GM21515 (cell line): ENCODE measurements at regions not wholly inside any gene's neighbourhood (a gene's known extent, or its start where the extent isn't known, plus 50 kb on each side); places are given as distances from the start of the nearest gene placed in this dataset.

ENCODE experiments used
- ATAC-seq: cut with Tn5 transposase; IDR thresholded peaks from one replicate; pipeline ENCODE4 v1.9.1; 2021; ENCODE audit not compliant: unreplicated experiment

GRCh38 chr5:1669276-1670155, 130.1 kb downstream of the MRPL36 start:
- no peak for ATAC-seq

- ATAC-seq, result no peak
Observed at GRCh38 chr5:1668141-1668721, 131.4 kb downstream of the MRPL36 start.

DNA sequence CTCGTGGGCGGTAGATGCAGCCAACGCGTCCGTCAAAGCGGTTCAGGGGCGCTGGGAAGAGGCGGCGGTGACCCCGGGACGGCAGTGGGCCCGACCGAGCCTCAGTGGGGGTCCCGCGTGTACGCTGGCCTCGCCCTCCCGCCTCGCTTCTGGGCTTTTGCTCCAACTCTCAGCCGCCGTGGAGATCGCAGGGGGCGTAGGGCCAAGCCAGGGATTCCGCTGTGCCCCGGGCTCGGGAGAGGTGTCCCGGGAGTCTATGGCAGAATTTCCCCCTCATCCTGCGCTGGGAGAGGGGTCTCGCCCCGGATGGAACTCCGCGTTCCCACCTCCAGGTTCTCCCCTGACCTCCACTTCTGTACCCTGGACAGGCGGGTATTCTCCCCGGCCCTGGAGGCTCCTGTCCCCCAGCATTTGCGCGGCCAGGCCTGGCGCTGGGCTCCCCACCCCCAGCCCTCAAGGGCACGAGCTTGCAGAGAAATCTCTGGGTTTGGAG, 131.9 kb downstream of the MRPL36 start:
- ATAC-seq, result no peak

DNA sequence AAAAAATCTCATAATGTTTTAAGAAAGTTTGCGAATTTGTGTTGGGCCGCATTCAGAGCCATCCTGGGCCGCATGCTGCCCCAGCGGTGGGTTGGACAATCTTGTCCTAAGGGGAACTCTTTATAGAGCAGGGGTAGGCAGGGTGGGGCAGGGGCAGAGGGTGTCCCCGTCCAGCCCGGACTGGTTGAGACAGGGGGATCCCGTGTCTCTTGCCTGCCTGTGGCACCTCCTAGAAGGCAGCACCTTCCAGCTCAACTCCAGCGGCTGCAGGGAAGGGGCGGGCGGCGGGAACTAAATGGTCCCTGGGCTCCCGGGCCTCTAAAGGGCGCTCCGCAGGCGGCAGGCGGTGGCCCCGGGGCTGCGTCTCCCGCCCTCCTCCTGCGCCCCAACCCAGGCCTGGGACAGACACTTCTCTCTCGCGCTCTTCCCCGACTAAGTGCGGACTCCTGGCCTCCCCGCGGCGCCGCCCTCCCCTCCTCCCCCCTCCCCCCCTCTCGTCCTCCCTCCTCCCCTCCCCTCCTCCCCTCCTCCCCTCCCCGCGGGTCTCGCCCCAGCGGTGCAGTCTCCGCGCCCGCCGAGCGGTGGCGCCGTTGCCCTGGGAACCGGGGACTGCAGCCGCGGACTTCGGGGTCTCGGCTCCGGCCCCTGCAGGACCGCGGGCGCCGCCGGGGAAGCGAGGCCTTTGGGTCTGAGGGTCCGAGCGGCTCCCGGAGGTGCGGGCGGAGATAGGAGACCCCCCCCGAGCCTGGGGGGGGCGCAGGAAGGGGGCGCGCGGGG, 132.6 kb downstream of the MRPL36 start:
- ATAC-seq, result no peak

GRCh38 chr5:1666221-1666620, 133.4 kb downstream of the MRPL36 start:
- ATAC-seq, result no peak

- ATAC-seq, result no peak
Observed at GRCh38 chr5:1665803-1666202, 133.8 kb downstream of the MRPL36 start.

- ATAC-seq, result no peak
Observed at GRCh38 chr5:1665231-1665630, 134.4 kb downstream of the MRPL36 start.

DNA sequence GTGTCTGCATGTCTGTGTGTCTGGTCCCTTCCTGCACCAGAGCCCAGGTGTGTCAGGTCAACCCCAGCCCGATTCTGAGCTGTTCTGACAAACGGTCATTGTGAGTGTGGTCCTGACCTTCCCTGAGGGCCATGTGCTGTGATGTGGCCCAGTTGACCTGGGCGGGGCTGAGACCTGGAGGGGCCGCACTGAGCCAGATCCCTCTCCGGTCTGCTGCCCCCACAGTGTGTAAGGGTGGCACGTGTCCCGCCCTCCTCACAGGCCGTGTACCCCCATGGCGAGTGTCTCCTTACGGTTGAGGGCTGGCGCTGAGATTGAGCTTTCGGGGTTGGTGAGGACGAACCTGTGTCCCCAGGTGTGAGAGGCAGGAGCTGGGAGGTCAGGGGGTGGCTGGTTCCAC, 136.5 kb downstream of the MRPL36 start:
- no peak for ATAC-seq

DNA sequence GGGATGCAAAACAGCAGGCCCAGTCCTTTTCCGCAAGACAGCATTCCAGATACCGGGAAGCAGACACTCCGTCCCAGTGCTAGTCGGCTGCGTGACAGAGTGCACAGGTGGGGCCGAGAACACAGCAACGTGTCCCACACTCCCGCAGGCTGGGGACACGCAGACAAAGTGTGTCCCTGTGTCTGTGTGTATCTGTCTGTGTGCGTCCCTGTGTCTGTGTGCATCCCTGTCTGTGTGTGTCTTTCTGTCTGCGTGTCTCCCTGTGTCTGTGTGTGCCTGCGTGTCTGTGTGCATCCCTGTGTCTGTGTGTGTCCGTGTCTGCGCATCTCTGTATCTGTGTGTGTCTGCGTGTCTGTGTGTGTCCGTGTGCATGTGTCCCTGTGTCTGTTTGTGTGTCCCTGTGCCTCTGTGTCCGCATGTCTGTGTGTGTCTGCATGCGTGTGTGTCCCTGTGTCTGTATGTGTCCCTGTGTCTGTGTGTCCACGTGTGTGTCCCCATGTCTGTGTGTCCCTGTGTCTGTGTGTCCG, 137.0 kb downstream of the MRPL36 start:
- no peak for ATAC-seq

- no peak for ATAC-seq
Observed at GRCh38 chr5:1661831-1662558, 137.6 kb downstream of the MRPL36 start.

DNA sequence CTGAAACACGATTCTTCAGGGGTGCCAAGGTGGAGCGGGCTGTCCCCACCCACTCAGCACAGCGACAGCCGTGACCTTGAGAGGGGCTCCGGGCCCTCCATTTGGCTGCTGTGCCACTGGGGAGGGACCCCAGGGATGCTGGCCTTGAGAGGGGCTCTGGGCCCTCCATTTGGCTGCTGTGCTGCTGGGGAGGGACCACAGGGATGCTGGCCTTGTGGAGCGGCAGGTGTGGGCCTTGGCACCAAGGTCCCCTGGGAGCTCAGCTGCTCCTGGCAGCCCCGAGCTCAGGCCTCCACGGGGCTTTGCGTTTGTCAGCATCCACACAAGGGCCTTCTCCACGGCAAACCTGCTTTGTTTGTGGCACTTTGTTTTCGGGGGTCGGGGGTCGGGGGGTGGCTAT, 137.6 kb upstream of the LPCAT1 start:
- no peak for ATAC-seq

- ATAC-seq, result no peak
Observed at GRCh38 chr5:1660511-1660910, 136.8 kb upstream of the LPCAT1 start.

DNA sequence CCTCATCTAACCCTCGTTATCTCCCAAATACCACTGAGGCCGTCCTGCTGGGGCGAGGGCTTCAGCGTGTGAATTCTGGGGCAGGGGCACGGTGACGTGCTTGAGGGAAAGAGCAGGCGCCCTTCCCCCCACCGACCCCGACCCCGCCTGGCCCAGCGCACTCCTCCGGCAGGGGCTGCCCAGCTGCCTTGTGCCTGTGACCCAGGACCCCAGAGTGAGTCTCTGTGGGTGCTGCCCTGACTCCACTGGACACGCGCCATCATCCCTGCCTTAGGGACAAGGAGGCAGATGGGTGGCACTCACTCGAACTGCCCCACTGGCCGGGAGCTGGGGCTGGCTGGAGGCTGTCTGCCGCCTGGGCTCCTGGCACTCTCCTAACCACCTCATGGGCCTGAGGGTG, 136.2 kb upstream of the LPCAT1 start:
- no peak for ATAC-seq

DNA sequence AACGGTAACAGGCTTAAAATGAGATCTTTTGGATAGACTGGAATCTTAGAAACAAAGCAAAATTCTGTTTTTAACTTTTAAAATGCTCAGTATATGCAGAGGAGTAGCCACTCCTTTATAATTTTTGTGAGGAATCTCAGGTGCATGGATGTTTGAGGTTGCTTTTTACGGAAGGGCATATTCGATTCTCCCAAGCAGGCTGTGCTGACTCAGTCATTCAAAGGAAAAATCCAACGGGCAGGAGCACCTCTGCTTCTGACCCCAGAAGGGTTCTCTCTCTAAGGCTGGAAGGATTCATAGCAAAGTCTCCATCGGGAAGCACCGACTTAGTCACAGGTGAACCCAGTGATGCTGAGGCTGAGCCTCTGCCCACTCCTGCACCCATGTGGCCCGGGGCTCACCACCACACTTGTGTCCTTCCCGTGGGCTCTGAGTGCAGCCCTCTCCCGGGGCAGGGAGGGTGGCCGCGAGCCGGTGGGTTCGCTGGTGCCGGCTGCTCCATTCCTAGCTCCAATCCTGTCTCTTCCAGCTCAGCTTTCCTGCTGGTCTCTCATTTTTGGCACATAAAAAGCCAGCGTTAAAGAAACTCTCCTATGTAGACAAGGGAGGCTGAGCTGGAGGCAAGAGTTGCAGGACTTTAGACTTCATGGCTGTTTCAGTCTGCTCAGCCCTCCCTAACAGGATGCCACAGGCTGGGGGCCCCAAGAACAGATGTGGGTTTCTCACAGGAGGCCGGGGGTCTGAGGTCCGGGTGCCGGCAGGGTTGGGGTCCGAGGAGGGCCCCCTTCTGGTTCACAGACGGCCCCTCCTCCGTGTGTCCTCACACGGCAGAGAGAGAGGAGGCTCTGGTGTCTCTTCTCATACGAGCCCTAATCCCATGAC, 135.6 kb upstream of the LPCAT1 start:
- no peak for ATAC-seq

DNA sequence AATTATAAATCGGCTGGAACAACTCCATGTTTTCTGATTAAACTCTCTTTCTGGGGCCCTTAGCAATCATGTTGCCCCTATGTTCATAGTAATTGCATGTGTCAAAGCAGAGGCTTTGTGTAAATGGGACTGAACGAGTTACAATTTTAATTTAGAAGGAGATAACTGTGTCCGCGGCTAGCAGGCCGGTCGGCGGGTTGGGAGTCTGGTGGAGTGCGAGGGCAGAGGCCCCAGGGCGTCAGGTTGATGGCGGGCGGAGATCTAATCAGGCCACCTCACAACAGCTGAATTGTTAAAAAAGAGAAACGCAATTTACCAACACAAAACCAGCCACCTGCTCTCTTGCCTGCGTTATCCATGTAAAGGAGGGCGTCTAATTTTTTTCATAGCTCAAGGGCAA, 134.9 kb upstream of the LPCAT1 start:
- ATAC-seq, result no peak

DNA sequence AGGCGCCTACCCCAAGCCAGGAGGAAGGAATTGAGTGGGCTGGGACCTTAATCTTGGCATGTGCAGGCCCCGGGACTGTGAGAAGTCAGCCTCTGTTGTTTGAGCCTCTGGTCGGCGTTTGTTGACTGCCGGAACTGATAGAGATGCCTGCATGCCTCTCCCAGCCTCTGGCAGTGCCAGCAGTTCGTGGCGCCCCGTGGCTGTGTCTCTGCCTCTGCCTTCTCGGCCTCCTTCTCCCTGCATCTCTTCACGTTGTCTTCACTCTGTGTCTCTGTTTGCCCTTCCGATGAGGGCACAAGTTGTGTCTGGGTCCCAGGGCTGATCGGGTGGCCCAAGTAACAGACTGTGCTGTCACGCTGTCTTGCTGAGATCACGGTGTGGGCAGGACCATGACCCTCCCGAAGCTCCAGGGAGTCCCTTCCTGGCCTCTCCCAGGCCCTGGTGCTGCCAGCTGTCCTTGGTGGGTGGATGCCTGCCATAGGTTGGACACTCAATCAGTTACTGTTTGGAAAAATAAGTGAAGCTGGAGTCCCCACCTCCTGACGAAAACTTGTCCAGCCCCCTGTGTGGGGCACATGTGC, 133.5 kb upstream of the LPCAT1 start:
- no peak for ATAC-seq

DNA sequence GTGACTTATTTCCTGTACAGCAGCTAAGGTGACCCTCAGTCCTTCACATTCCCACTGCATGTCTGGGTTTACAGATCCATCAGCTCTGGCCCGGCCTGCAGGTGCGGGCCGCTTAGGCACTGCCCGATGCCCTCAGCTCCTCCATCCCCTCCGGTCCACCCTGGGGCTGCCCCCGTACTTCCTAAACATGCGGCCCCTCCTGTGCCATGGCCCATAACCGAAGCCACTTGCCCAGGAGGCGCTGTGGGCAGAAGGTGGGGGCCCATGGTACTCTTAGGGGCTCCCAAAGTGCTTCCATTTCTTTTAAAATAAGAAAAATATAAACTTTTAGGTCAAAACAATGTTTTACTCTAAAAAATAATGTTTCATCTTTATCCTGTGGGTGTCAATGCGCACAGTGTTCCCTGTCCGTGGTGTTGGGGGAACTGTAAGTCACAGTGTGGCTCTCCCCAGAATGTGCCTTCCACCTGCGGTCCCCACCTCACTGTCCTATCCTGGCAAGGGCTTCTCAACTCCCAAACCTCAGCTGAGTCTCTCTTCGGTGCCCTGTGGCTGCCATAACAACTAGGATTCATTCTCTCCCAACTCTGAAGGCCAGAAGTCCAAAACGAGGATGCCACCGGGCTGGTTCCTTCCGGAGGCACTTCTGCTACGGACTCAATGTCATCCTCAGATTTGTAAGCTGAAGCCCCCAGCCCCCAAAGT, 132.7 kb upstream of the LPCAT1 start:
- ATAC-seq, result no peak

DNA sequence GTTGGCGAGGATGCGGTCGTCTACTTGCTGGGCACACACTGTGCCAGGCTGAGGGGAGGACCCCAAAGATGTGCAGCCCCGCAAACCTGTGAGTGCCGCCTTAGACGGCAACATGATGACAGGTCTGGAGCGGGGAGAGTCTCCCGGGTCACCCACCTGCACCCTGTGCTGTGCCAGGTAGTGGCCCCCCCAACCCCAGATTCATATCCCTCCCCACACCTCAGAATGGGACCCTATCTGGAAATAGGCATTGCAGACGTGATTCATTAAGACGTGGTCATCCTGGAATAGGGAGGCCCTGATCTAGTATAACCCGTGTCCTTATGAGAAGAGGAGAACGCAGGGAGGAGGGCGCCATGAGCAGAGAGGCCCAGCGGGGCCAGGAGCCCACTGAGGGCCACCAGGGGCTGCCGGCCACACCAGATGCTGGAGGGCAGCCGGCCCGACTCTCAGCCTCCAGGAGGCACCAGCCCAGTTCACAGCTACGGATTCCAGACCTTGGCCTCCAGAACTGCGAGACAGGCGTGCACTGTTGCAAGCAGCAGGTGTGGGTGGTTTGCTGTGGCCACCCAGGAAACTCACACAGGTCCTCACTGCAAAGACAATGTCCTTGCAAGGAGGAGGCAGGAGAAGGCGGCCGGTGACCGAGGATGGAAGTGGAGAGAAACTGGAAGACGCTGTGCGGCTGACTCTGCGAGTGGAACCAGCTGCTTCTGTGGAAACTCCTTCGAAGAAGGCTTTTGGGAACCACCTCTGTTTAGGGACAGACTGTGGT, 131.9 kb upstream of the LPCAT1 start:
- no peak for ATAC-seq
